ENCODE measurements at regions not wholly inside any gene's neighbourhood (a gene's known extent, or its start where the extent isn't known, plus 50 kb on each side); places are given as distances from the start of the nearest gene placed in this dataset.
A peak's percentile ranks its signal among the peaks of the same experiment; 100 is the strongest.

- Histone ChIP-seq H3K4me1 (no peaks in the 10 kb centered on the region), H3K4me3 (ENCODE audit: low read depth, low read length) (no peak overlapping the region), H3K36me3 (no peaks in the 10 kb centered on the region), H3K27me3 (no peaks in the 10 kb centered on the region), H3K9me3 (no peaks in the 10 kb centered on the region)
- TF ChIP-seq CTCF (IDR thresholded peaks at IDR 0.05; ENCODE audit: low read depth, low read length): no peak
- no peak for DNase-seq
Observed at GRCh38 chr2:129810521-129810920, 168.9 kb upstream of the RAB6C start.

- Histone ChIP-seq H3K9me3 (no peaks in the 10 kb centered on the region), H3K36me3 (no peaks in the 10 kb centered on the region), H3K4me3 (ENCODE audit: low read depth, low read length) (no peak overlapping the region), H3K27me3 (no peaks in the 10 kb centered on the region), H3K4me1 (no peaks in the 10 kb centered on the region)
- no peak for TF ChIP-seq CTCF (IDR thresholded peaks at IDR 0.05; ENCODE audit: low read depth, low read length)
- DNase-seq: no peak
Observed at GRCh38 chr2:129812071-129812470, 167.4 kb upstream of the RAB6C start.

- Histone ChIP-seq H3K27me3 (no peaks in the 10 kb centered on the region), H3K4me3 (ENCODE audit: low read depth, low read length) (no peak overlapping the region), H3K36me3 (no peaks in the 10 kb centered on the region), H3K4me1 (no peaks in the 10 kb centered on the region), H3K9me3 (no peaks in the 10 kb centered on the region)
- TF ChIP-seq CTCF (IDR thresholded peaks at IDR 0.05; ENCODE audit: low read depth, low read length): no peak
- DNase-seq: no peak
Observed at GRCh38 chr2:129812654-129813053, 166.8 kb upstream of the RAB6C start.

- Histone ChIP-seq H3K9me3 (no peaks in the 10 kb centered on the region), H3K4me1 (no peaks in the 10 kb centered on the region), H3K36me3 (no peaks in the 10 kb centered on the region), H3K27me3 (no peaks in the 10 kb centered on the region), H3K4me3 (ENCODE audit: low read depth, low read length) (no peak overlapping the region)
- no peak for DNase-seq
- TF ChIP-seq CTCF (IDR thresholded peaks at IDR 0.05; ENCODE audit: low read depth, low read length): peak; percentile 3; the same call in 1 of the 2 replicates
Observed at GRCh38 chr2:129813404-129813803, 166.1 kb upstream of the RAB6C start.

- DNase-seq: no peak
- no peak overlapping the region for H3K4me3 ChIP-seq (ENCODE audit: low read depth, low read length)
- TF ChIP-seq CTCF (IDR thresholded peaks at IDR 0.05; ENCODE audit: low read depth, low read length): no peak
- no peaks in the 10 kb centered on the region for H3K27me3 ChIP-seq
- H3K4me1 ChIP-seq: no peaks in the 10 kb centered on the region
- H3K9me3 ChIP-seq: no peaks in the 10 kb centered on the region
- no peaks in the 10 kb centered on the region for H3K36me3 ChIP-seq
Observed at GRCh38 chr2:129816813-129817574, 162.5 kb upstream of the RAB6C start.

GRCh38 chr2:129819855-129820254 lies 159.6 kb upstream of the RAB6C start:
- Histone ChIP-seq H3K9me3 (no peaks in the 10 kb centered on the region), H3K4me1 (no peaks in the 10 kb centered on the region), H3K4me3 (ENCODE audit: low read depth, low read length) (no peak overlapping the region), H3K36me3 (no peaks in the 10 kb centered on the region), H3K27me3 (no peaks in the 10 kb centered on the region)
- no peak for TF ChIP-seq CTCF (IDR thresholded peaks at IDR 0.05; ENCODE audit: low read depth, low read length)
- DNase-seq: no peak
